ENCODE measurements at regions not wholly inside any gene's neighbourhood (a gene's known extent, or its start where the extent isn't known, plus 50 kb on each side); places are given as distances from the start of the nearest gene placed in this dataset.

DNA sequence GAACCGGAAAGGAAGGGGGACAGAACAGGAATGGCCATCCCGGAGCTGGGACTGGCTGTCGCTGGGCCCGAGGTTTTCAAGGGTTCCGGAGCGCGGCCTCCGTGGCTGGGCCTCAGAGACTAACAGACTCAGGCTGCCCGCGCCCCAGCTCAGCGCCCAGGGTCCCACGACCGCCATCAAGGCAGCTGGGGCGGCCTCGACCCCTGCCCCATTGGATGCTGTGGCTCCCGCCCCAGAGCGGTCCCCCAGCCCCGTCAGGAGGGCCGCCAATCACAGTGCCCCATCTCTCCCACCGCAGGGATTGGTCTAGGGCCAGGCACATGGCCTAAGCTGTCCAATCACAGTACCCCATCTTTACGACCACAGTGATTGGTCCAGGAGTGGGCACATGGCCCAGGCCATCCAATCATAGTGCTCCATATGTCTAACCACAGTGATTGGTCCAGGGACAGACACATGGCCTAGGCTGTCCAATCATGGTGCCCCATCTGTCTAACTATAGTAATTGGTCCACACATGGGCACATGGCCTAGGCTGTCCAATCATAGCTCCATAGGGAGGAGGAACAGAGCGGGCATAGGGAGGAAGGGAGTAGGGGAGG is 105.3 kb upstream of the NKX1-1 start:
- peak; percentile 70 for DNase-seq (ENCODE audit: low read depth)

GRCh38 chr4:1510931-1511330 is 104.7 kb upstream of the NKX1-1 start:
- DNase-seq (ENCODE audit: low read depth) = no peak

GRCh38 chr4:1509366-1509765 is 103.1 kb upstream of the NKX1-1 start:
- no peak for DNase-seq (ENCODE audit: low read depth)

- no peak for DNase-seq (ENCODE audit: low read depth)
These were observed 102.2 kb upstream of the NKX1-1 start for GRCh38 chr4:1508161-1509160.

- no peak for DNase-seq (ENCODE audit: low read depth)
These were observed 100.9 kb upstream of the NKX1-1 start for GRCh38 chr4:1506956-1507721.

GRCh38 chr4:1505511-1506460 is 99.5 kb upstream of the NKX1-1 start:
- no peak for DNase-seq (ENCODE audit: low read depth)

GRCh38 chr4:1504595-1505500 is 98.6 kb upstream of the NKX1-1 start:
- DNase-seq (ENCODE audit: low read depth) = no peak

DNA sequence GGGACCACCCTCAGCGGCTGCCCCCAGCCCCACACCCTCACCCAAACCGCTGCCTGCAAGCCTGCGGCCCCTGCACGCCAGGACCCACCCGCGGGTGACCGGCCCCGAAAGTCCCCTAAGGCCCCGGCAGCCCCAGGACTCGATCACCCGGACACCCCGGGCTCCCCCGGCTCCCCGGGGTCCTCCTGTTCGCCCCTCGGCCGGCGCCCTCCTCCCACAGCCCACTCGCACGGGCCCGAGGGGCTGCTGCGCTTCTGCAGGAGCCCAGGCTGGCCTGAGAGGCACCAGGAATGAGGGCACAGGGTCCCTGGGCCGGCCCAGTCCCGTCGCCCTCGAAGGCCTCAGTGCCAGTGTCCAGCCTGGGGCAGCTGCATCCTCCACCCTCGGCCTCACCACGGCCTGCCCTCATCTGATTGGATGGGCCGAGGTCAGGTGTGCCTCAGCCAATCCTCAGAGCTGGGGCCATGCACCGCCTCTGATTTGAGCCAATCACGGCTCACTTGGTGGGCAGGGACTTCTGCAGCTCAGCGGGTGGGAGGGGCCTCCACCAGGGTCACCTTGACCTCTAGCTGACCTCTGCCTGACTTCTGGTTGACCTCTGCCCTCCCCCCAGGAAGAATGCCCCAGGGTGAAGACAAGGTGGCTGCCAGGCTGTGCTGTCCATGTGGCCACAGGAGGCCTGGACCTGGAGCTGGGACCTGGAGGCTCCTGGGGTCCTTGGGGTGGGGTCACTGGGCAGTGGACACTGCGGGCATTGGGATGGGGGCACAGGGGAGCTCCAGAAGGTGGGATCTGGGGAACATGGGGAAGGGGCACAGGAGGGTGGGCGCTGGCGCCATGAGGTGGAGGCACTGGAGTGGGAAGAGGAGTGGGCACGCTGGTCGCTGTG is 97.6 kb upstream of the NKX1-1 start:
- no peak for DNase-seq (ENCODE audit: low read depth)

DNA sequence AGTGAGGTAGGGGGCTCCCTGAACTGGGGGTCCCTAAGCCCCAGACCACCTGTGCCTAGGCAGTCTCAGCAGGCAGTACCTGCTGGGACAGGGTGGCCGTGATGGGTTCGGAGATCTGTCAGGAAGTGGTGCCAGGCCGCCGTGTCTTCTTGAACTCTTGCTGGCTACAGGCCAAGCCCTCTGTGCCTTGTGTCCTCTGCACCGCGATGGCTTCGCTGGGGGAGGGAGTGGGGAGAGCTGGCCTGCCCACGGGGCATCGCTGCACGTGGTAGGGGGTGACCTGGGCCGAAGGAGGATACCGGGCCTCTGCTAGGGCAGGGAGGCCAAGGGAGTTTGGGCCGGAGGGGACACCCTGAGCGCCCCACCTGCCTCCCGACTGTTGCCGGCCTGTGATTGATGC is 96.7 kb upstream of the NKX1-1 start:
- DNase-seq (ENCODE audit: low read depth) = no peak

- no peak for DNase-seq (ENCODE audit: low read depth)
These were observed 96.3 kb upstream of the NKX1-1 start for GRCh38 chr4:1502501-1502886.

DNA sequence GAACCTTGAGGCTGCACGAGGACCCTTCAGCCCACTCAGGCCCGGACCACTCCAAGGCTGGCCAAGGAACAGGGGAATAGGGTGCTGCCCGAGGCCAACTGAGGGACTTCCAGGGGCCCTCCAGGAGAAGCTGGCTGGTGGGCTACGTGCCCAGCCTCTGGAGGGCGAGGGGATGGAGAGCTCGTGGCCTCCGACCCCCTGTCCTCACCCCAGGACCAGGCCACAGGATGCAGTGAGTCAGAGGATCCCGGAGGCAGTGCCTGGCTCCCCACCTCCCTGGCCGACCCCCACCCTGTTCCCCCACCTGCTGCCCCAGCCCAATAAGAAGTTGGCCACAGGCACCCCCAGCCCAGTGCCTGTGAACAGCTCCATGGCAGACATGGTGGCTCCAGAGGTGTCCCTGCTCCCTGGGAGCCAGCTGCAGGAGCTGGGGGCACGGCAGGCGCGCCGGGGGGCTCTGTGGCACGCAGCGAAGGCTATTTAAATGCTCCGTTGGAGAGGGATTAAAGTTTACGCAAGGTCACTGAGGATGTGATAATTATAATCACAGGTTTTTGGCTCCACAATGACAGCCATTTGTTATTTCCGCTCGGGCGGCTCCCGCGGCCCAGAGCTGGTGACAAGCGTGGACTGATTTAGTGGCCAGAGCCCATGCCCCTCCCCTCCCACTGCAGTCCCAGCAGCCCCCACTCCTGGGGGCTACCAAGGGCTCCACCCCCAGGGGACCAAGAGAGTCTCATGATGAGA is 95.7 kb upstream of the NKX1-1 start:
- no peak for DNase-seq (ENCODE audit: low read depth)

GRCh38 chr4:1500966-1501753 is 94.9 kb upstream of the NKX1-1 start:
- DNase-seq (ENCODE audit: low read depth) = no peak

- no peak for DNase-seq (ENCODE audit: low read depth)
These were observed 94.2 kb upstream of the NKX1-1 start for GRCh38 chr4:1500231-1500965.

GRCh38 chr4:1499465-1499864 is 93.2 kb upstream of the NKX1-1 start:
- no peak for DNase-seq (ENCODE audit: low read depth)

GRCh38 chr4:1497189-1497801 is 91.1 kb upstream of the NKX1-1 start:
- no peak for DNase-seq (ENCODE audit: low read depth)

DNA sequence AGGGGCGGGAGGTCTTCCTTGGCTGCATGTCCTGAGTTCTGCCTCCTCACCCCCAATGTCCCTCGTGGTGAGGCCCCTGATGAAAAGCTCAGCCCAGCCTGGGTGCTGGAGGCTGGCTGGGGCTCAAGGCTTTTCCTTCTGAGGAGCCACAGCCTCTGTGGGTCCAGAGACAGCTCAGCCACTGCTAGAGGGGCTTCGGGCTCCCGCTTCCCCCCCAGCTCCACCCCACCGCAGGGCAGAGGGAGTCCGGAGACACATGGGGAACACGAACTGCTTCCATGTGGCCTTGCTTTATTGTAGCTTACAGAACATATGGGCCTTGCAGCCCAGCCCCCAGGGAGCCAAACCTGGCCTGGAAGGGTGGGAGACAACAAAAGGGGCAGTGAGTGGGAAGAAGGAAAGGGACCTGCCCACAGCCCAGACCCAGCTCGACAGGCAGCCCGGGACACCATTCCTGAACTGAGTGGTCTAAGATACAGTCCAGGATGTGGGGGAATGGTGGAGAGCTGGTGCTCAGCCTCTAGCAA is 89.9 kb upstream of the NKX1-1 start:
- no peak for DNase-seq (ENCODE audit: low read depth)
